ENCODE measurements at regions not wholly inside any gene's neighbourhood (a gene's known extent, or its start where the extent isn't known, plus 50 kb on each side); places are given as distances from the start of the nearest gene placed in this dataset.

GRCh38 chr15:31433091-31433490 lies 106.5 kb downstream of the KLF13 start:
- no peak overlapping the region for H3K27ac ChIP-seq
- no peak for ATAC-seq
- CTCF ChIA-PET, result interaction anchor here (0.6 to 12.2 kb wide), 7 partner anchors 9 to 771 kb away, joined by 3 to 254 read pairs (median 4); no protein-coding TSS in a partner anchor
- no peak overlapping the region for H3K4me2 ChIP-seq
- 65% methylated on average over 4 of the region's 4 CpGs for WGBS (ENCODE audit: missing lambda C conversion rate)
- DNase-seq (ENCODE audit: low read depth in 1 of 2, low spot score in 1 of 2), result no peak
- H3K4me1 ChIP-seq, result peaks cover 12% of the 10 kb centered on the region
- no peaks in the 10 kb centered on the region for H3K9me3 ChIP-seq
- no peak for FAIRE-seq
- no peak overlapping the region for H3K4me3 ChIP-seq
- TF ChIP-seq MAFK (IDR thresholded peaks at IDR 0.05; ENCODE audit: partially characterized antibody) (no peak), REST (IDR thresholded peaks at IDR 0.05) (no peak)
- POLR2A ChIA-PET, result no interaction called here

- Histone ChIP-seq H3K9me3 (no peaks in the 10 kb centered on the region), H3K27ac (no peak overlapping the region), H3K4me2 (no peak overlapping the region), H3K4me1 (peaks cover 12% of the 10 kb centered on the region), H3K4me3 (no peak overlapping the region)
- ATAC-seq (no peak), FAIRE-seq (no peak), DNase-seq (ENCODE audit: low read depth in 1 of 2, low spot score in 1 of 2) (no peak)
- 85% methylated on average over 6 of the region's 6 CpGs for WGBS (ENCODE audit: missing lambda C conversion rate)
- ChIA-PET POLR2A (no interaction called here), CTCF (interaction anchor here (0.6 to 12.2 kb wide), 8 partner anchors 9 to 232 kb away, joined by 3 to 254 read pairs (median 7); no protein-coding TSS in a partner anchor)
- TF ChIP-seq RARB (CRISPR knock-in tag; IDR thresholded peaks at IDR 0.05) (no peak), HDAC2 (IDR thresholded peaks at IDR 0.05) (no peak)
Measured at GRCh38 chr15:31433574-31433973, 106.9 kb downstream of the KLF13 start.

GRCh38 chr15:31434275-31434587 lies 107.6 kb downstream of the KLF13 start:
- WGBS (ENCODE audit: missing lambda C conversion rate), result 72% methylated on average over 3 of the region's 3 CpGs
- Histone ChIP-seq H3K9me3 (no peaks in the 10 kb centered on the region), H3K4me1 (peaks cover 12% of the 10 kb centered on the region), H3K4me3 (no peak overlapping the region), H3K4me2 (no peak overlapping the region), H3K27ac (no peak overlapping the region)
- FAIRE-seq (no peak), ATAC-seq (no peak), DNase-seq (ENCODE audit: low read depth in 1 of 2, low spot score in 1 of 2) (no peak)
- POLR2A ChIA-PET, result no interaction called here
- CTCF ChIA-PET, result interaction anchor here (1.1 to 12.2 kb wide), 23 partner anchors 12 to 237 kb away, joined by 3 to 254 read pairs (median 8); partner anchors contain the start of gene KLF13
- no peak for TF ChIP-seq NPAS2 (CRISPR knock-in tag; IDR thresholded peaks at IDR 0.05; ENCODE audit: borderline replicate concordance)
- TF ChIP-seq NFE2L2 (conservative IDR thresholded peaks at IDR 0.05; ENCODE audit: low read length), result no peak
- no peak for TF ChIP-seq TP53 (CRISPR knock-in tag; IDR thresholded peaks at IDR 0.05)
- TF ChIP-seq JUNB (IDR thresholded peaks at IDR 0.05), result no peak
- TF ChIP-seq HDAC2 (IDR thresholded peaks at IDR 0.05), result no peak
- TF ChIP-seq HOXA7 (CRISPR knock-in tag; IDR thresholded peaks at IDR 0.05), result no peak
- no peak for TF ChIP-seq RNF2 (IDR thresholded peaks at IDR 0.05; ENCODE audit: borderline replicate concordance, low read depth)
- no peak for TF ChIP-seq GATA3 (IDR thresholded peaks at IDR 0.05; ENCODE audit: borderline replicate concordance)
- no peak for TF ChIP-seq FOSL2 (IDR thresholded peaks at IDR 0.05)
- no peak for TF ChIP-seq FOSL2 (CRISPR knock-in tag; IDR thresholded peaks at IDR 0.05)
- TF ChIP-seq REST (IDR thresholded peaks at IDR 0.05), result no peak
- TF ChIP-seq KDM1A (IDR thresholded peaks at IDR 0.05; ENCODE audit: low read depth), result no peak
- TF ChIP-seq RAD21 (conservative IDR thresholded peaks at IDR 0.05 in 1 of 2, IDR thresholded peaks at IDR 0.05 in 1 of 2), result no peak
- no peak for TF ChIP-seq ELK1 (IDR thresholded peaks at IDR 0.05; ENCODE audit: low read depth, low read length)
- TF ChIP-seq MAZ (IDR thresholded peaks at IDR 0.05; ENCODE audit: borderline replicate concordance, low read depth, low read length), result no peak

Data from A549 (cell line).